H1 (cell line): ENCODE measurements at regions not wholly inside any gene's neighbourhood (a gene's known extent, or its start where the extent isn't known, plus 50 kb on each side); places are given as distances from the start of the nearest gene placed in this dataset.

Experiments
- TF ChIP-seq, protein P1 (sequence below), 3 experiments: IDR thresholded peaks; 1 replicate in 2 of 3; 2 replicates in 1 of 3; pipeline versions ENCODE4 v1.5.1 to v1.6.1; 2011; ENCODE audit warnings: low read length in 3 of 3, mild to moderate bottlenecking in 3 of 3, inconsistent platforms in 2 of 3, low read depth in 1 of 3, moderate library complexity in 1 of 3; ENCODE audit not compliant: insufficient read depth in 1 of 3; ENCODE audit errors: control extremely low read depth in 1 of 3

- TF ChIP-seq, protein P1, sequence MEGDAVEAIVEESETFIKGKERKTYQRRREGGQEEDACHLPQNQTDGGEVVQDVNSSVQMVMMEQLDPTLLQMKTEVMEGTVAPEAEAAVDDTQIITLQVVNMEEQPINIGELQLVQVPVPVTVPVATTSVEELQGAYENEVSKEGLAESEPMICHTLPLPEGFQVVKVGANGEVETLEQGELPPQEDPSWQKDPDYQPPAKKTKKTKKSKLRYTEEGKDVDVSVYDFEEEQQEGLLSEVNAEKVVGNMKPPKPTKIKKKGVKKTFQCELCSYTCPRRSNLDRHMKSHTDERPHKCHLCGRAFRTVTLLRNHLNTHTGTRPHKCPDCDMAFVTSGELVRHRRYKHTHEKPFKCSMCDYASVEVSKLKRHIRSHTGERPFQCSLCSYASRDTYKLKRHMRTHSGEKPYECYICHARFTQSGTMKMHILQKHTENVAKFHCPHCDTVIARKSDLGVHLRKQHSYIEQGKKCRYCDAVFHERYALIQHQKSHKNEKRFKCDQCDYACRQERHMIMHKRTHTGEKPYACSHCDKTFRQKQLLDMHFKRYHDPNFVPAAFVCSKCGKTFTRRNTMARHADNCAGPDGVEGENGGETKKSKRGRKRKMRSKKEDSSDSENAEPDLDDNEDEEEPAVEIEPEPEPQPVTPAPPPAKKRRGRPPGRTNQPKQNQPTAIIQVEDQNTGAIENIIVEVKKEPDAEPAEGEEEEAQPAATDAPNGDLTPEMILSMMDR (IDR thresholded peaks at IDR 0.05; ENCODE audit: control extremely low read depth in 1 of 3, insufficient read depth in 1 of 3, low read depth in 1 of 3, low read length in 3 of 3), result no peak
These were observed 165.5 kb downstream of the KLF8 start (continued) for GRCh38 chrX:56397636-56398035.
